ENCODE measurements at regions not wholly inside any gene's neighbourhood (a gene's known extent, or its start where the extent isn't known, plus 50 kb on each side); places are given as distances from the start of the nearest gene placed in this dataset.
A peak's percentile ranks its signal among the peaks of the same experiment; 100 is the strongest.

GRCh38 chr6:8900056-8900455 lies 464.7 kb upstream of the SLC35B3 start:
- DNase-seq = no peak
- ATAC-seq (ENCODE audit: insufficient read depth, low FRiP score) = no peak
- Histone ChIP-seq H3K36me3 (ENCODE audit: control insufficient read depth in 4 of 4, insufficient read depth in 4 of 4, low read length in 4 of 4) (no peaks in the 10 kb centered on the region), H3K9ac (ENCODE audit: insufficient read depth in 1 of 2, low read length in 2 of 2) (no peak overlapping the region), H3K4me3 (no peak overlapping the region), H3K4me1 (ENCODE audit: control insufficient read depth in 5 of 5, insufficient read depth in 5 of 5, low read length in 5 of 5) (peaks cover 0 to 1% (median 0%) of the 10 kb centered on the region in 5 donors), H3K27ac (ENCODE audit: low read depth in 1 of 2, low read length in 1 of 2) (no peak overlapping the region), H3K9me3 (ENCODE audit: control insufficient read depth in 4 of 4, insufficient read depth in 3 of 4, low read length in 3 of 4) (no peaks in the 10 kb centered on the region), H3K27me3 (ENCODE audit: control insufficient read depth in 3 of 3, insufficient read depth in 3 of 3, low read length in 2 of 3) (no peaks in the 10 kb centered on the region)
- WGBS, 2 donors = 74 to 81% methylated on average over 3 of the region's 3 CpGs
- no peak for TF ChIP-seq CTCF (IDR thresholded peaks at IDR 0.05; ENCODE audit: control extremely low read depth, extremely low read depth)

GRCh38 chr6:8889514-8889913 lies 454.2 kb upstream of the SLC35B3 start:
- WGBS, 2 donors = 69 to 75% methylated on average over 6 of the region's 6 CpGs

GRCh38 chr6:8888468-8888867 lies 453.1 kb upstream of the SLC35B3 start:
- H3K27ac ChIP-seq (ENCODE audit: low read depth in 1 of 2, low read length in 1 of 2) = no peak overlapping the region
- H3K27me3 ChIP-seq (ENCODE audit: control insufficient read depth in 3 of 3, insufficient read depth in 3 of 3, low read length in 2 of 3) = no peaks in the 10 kb centered on the region
- no peak overlapping the region for H3K9ac ChIP-seq (ENCODE audit: insufficient read depth in 1 of 2, low read length in 2 of 2)
- H3K4me3 ChIP-seq = no peak overlapping the region
- no peak for ATAC-seq (ENCODE audit: insufficient read depth, low FRiP score)
- H3K4me1 ChIP-seq (ENCODE audit: control insufficient read depth in 5 of 5, insufficient read depth in 5 of 5, low read length in 5 of 5) = no peaks in the 10 kb centered on the region
- TF ChIP-seq CTCF (IDR thresholded peaks at IDR 0.05; ENCODE audit: control extremely low read depth, extremely low read depth) = no peak
- peak in 1 of 3 donors; percentile 9 for DNase-seq
- no peaks in the 10 kb centered on the region for H3K36me3 ChIP-seq (ENCODE audit: control insufficient read depth in 4 of 4, insufficient read depth in 4 of 4, low read length in 4 of 4)
- WGBS, 2 donors = 67 to 70% methylated on average over 3 of the region's 3 CpGs
- no peaks in the 10 kb centered on the region for H3K9me3 ChIP-seq (ENCODE audit: control insufficient read depth in 4 of 4, insufficient read depth in 3 of 4, low read length in 3 of 4)

More at GRCh38 chr6:8889514-8889913, 454.2 kb upstream of the SLC35B3 start:
- Histone ChIP-seq H3K27me3 (ENCODE audit: control insufficient read depth in 3 of 3, insufficient read depth in 3 of 3, low read length in 2 of 3) (peaks cover 0 to 3% (median 0%) of the 10 kb centered on the region in 3 donors), H3K9ac (ENCODE audit: insufficient read depth in 1 of 2, low read length in 2 of 2) (no peak overlapping the region), H3K36me3 (ENCODE audit: control insufficient read depth in 4 of 4, insufficient read depth in 4 of 4, low read length in 4 of 4) (no peaks in the 10 kb centered on the region), H3K4me3 (no peak overlapping the region), H3K4me1 (ENCODE audit: control insufficient read depth in 5 of 5, insufficient read depth in 5 of 5, low read length in 5 of 5) (peaks cover 0 to under 1% (median 0%) of the 10 kb centered on the region in 5 donors), H3K9me3 (ENCODE audit: control insufficient read depth in 4 of 4, insufficient read depth in 3 of 4, low read length in 3 of 4) (no peaks in the 10 kb centered on the region), H3K27ac (ENCODE audit: low read depth in 1 of 2, low read length in 1 of 2) (no peak overlapping the region)
- DNase-seq (no peak), ATAC-seq (ENCODE audit: insufficient read depth, low FRiP score) (no peak)
- TF ChIP-seq CTCF (IDR thresholded peaks at IDR 0.05; ENCODE audit: control extremely low read depth, extremely low read depth) = no peak

GRCh38 chr6:8881663-8882062 lies 446.3 kb upstream of the SLC35B3 start:
- TF ChIP-seq CTCF (IDR thresholded peaks at IDR 0.05; ENCODE audit: control extremely low read depth, extremely low read depth) = no peak
- no peaks in the 10 kb centered on the region for H3K36me3 ChIP-seq (ENCODE audit: control insufficient read depth in 4 of 4, insufficient read depth in 4 of 4, low read length in 4 of 4)
- H3K4me3 ChIP-seq = no peak overlapping the region
- ATAC-seq (ENCODE audit: insufficient read depth, low FRiP score) (no peak), DNase-seq (peak in 1 of 3 donors; percentile 30)
- no peaks in the 10 kb centered on the region for H3K9me3 ChIP-seq (ENCODE audit: control insufficient read depth in 4 of 4, insufficient read depth in 3 of 4, low read length in 3 of 4)
- WGBS, 2 donors = 0 to 32% methylated on average over 1 of the region's 1 CpG
- H3K27me3 ChIP-seq (ENCODE audit: control insufficient read depth in 3 of 3, insufficient read depth in 3 of 3, low read length in 2 of 3) = no peaks in the 10 kb centered on the region
- H3K9ac ChIP-seq (ENCODE audit: insufficient read depth in 1 of 2, low read length in 2 of 2) = no peak overlapping the region
- no peak overlapping the region for H3K27ac ChIP-seq (ENCODE audit: low read depth in 1 of 2, low read length in 1 of 2)
- H3K4me1 ChIP-seq (ENCODE audit: control insufficient read depth in 5 of 5, insufficient read depth in 5 of 5, low read length in 5 of 5) = no peaks in the 10 kb centered on the region
